DMS153 treated with DMSO at 0.1 percent for 48 hours (cell line): ENCODE measurements at regions not wholly inside any gene's neighbourhood (a gene's known extent, or its start where the extent isn't known, plus 50 kb on each side); places are given as distances from the start of the nearest gene placed in this dataset.
"Not testable (repeated sequence)": the region's sequence is repeated elsewhere in the genome, so short reads cannot be mapped to it uniquely, and the experiment has no call there.

Experiments used
- DNase-seq: peaks from one replicate; lab custom pipeline; 2025; ENCODE audit not compliant: unreplicated experiment; lab: John Stamatoyannopoulos, UW

DNA sequence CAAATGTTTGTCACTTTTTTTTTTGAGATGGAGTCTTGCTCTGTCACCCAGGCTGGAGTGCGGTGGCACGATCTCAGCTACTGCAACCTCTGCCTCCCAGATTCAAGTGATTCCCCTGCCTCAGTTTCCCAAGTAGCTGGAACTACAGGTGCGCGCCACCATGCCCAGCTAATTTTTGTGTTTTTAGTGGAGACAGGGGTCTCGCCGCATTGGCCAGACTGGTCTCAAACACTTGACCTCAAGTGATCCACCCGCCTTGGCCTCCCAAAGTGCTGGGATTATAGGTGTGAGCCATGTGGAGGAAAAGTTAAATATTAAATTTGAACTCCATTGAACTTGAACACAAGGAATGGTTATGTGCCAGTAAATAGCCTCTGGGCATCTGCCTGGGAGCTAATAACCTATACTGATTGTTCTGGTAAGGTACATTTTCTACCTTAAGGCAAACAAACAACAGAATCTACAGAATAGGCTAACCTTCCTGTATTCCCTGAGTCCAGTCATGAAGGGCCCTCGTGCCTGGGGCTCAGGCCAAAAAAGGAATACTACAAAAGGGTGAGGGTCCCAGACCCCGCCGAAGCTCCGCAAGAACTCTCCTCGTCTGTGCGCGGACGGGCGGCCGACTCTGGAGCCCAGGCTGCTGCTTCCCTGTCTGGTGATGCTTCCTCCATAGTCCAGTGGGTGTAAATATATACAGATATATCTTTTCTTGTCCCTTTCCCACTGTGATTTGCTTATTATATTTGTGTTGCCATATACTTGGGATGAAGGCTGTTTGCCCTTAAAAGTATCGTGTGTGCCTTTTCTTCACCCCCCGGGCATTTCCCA, 74.0 kb upstream of the EIF5 start:
- DNase-seq = no peak

DNA sequence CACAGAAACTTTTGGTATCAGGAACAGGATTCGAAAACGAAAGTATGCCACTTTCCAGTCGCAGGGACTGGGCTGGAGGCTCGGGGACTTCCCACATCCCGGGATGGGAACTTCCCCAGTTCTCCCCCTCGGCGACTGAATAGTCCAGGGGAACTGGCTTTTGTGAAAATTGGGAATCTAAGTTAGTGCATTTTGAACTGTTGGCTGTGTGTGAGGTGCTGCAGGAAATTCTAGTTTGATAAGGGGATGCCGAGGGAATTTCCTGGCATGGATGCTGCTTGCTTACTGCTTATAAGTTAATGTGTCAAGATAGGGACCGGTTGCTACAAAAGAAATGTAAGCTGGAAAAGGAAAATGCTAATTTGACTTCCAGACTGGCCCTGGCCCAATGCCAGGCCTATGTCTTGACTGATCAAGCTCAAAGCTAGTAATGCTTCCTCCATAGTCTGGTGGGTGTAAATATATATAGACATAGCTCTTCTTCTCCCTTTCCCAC, 73.4 kb upstream of the EIF5 start:
- no peak for DNase-seq

DNA sequence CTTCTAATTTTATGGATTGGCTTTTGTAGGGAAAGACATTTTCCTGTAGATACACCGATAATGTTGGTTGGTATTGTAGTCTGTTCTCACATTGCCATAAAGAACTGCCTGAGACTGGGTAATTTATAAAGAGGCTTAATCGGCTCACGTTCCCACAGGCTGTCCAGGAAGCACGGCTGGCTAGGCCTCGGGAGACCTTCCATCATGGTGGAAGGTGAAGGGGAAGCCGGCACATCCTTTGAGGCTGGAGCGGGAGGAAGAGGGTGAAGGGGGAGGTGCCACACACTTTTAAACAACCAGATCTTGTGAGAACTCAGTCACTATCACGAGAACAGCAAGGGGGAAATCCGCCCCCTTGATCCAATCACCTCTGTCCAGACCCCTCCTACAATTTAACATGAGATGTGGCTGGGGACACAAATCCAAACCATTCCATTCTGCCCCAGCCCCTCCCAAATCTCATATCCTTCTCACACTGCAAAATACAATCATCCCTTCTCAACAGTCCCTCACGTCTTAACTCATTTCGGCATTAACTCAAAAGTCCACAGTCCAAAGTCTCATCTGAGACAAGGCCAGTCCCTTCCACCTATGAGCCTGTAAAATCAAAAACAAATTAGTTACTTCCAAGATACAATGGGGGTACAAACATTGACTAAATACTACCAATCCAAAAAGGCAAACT, 66.7 kb upstream of the EIF5 start:
- no peak for DNase-seq

DNA sequence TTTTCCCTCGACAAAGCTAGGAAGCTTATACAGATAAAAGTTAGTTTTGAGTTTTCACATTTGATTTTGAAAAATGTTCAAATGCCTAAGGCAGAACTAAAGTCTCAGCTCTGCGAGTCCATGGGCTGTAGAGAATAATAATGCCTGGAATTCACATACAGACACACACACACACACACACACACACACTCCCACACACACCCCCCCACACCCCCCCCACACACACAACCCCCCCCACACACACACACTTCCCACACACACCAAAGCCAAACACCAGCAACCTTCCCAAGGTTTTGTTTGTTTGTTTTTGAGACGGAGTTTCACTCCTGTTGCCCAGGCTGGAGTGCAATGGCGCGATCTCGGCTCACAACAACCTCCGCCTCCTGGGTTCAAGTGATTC, 62.8 kb upstream of the EIF5 start:
- DNase-seq = no peak

DNA sequence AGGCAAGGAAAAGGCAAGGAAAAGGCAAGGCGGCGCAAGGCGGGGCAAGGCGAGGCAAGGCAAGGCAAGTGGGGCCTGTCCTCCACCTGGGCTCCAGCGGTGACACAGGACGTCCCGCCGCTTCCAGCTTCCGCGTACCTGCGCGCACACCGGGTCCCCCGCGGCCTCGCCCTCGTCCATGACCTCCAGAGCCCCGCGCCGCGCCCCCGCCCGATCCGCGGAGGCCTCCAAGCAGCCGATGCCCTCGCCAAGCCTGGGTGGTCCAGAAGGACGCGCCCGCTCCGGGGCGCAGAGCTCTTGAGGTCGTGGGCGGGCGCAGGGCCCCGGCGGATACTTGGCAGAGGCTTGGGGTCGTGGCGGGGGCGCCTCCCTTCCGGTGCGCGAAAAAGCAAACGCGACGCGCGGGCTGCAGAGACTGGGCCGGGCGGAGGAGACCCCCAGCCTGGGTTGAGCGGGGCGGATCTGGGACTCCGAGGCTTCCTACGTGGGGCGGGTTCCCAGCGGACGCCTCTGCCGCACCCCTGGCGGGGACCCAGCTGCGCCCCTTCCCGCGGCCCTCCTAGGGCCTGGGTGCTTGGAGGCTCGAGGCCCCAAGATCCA, 60.8 kb upstream of the EIF5 start:
- no peak for DNase-seq

DNA sequence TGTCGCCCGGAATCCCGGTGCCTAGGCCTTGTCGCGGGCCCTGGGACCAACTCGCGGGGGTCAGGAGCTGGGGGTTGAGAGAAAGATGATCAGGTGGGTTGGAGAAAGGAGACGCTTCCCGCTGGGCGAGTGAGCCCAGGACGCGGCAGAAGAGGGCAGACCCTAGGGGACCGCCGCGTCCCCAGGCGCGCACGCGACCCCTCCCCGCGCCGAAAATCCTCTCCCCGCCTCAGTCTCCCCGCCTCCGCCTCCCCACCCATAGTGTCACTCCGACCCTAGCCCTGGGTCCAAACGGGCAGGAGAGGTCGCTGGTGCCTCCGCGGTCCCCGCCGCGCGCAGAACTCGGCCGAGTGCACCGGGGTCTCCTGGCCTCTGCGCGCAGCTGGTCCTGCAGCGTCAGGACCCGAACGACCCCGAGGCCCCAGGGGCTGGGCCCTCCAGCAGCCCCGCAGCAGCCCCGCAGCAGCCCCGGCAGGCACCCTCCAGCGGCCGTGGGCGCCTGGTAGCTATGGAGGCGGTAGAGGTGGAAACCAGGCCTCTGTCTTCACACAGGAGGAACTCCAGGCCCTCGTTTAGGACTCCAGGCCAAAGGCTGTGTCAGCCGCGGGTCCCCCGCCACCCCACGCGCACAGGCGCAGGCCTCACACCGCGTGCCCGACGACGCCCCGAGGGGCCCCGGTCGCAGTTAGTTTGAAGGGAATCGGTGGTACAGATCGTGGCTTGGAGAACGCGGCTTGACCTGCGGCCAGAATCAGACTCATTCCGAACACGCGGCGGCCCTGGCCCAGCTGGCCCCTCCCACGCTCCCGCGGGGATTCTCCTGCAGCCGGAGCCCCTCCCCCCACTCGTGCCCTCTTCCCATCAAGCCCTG, 60.1 kb upstream of the EIF5 start:
- DNase-seq = no peak

DNA sequence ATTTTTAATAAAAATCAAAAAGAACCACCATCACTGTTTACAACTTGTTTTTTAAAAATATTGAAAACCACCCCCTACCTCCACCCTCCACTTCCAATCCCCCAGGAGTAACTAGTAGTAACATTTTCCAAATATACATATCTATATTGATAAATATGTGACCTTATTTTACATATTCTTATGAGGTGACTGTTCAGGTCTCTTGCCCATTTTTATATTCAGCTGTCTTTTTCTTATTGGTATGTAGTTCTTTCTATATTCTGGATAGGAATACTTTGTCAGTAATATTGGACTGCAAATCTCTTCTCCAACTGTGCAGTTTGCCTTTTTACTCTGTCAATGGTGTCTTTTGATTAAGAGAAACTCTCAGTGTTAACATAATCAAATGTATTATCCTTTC, 59.0 kb upstream of the EIF5 start:
- DNase-seq = no peak

DNA sequence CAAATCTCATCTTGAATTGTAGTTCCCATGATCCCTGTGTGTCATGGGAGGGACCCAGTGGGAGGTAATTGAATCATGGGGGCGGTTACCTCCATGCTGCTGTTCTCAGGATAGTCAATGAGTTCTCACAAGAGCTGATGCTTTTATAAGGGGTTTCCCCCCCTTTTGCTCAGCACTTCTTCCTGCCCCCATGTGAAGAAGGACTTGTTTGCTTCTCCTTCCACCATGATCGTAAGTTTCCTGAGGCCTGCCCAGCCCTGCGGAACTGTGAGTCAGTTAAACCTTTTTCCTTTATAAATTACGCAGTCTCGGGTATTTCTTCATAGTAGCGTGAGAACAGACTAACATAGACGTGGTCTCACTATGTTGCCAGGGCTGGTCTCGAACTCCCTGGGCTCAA, 56.1 kb upstream of the EIF5 start:
- no peak for DNase-seq

DNA sequence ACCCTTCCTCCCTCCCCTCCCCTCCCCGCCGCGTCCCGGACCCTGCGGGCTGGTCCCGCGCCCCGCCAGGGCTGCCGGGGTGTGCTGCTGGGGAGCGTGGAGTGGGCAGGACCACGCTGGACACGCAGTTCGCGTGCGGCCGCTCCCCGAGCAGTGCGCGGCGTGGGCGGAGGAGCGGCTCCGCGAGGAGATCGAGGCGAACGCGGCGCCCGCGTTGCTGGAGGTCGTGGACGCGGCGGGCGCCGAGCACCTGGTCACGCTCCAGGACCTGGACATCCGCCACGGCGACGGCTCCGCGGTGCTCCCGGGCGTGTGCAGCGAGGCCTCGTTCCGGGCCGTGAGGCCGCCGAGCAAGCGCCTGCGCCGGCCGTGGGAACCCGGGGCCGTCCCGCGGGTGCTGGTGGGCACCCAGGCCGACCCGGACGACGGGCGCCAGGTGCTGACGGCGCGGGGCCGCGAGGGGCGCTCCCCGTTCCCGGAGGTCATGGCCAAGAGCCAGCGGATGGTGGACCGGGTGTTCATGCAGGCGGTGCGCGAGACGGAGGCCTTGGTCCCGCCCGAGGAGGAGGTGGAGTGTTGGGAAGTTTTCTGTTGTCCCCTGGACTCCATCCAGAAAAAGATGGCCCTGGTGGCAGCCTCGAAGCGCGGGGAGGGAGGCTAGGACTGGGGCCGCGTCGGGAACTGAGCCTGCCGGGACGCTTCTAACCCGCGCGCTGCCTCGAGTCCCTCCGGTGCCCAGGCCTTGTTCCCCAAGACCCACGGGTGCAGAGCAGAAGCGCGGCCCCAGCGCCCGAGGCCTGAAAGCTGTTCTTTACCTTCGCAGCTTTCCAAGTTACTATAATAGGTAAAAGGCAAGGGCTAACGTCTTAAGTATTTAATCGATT, 54.7 kb upstream of the EIF5 start:
- DNase-seq = no peak

DNA sequence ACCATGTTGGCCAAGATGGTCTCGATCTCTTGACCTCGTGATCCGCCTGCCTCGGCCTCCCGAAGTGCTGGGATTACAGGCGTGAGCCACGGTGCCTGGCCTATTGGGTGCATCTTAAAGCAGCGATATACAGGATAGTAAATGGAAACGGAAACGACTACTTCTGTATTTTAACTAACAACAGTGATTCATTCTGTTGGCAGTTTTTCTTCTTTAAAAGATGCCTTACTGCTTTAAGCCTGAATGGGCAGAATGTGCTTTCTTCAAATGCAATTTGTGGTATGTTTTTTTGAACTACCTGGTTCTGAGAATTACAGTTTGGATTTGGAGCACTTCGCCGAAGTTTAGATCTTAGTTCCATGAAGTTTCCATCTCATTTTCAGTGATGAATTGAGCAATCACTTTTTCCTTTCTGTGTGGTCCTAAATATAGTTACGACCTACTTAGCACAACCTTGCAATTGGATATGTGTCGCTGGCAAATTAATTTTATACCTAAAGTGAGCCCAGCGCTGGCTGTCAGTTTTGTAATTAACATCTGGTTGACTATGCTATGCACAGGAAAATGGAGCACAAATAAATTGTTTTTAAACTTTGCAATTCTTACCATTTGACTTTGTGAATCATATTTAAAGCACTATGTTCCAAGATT, 53.6 kb upstream of the EIF5 start:
- no peak for DNase-seq

DNA sequence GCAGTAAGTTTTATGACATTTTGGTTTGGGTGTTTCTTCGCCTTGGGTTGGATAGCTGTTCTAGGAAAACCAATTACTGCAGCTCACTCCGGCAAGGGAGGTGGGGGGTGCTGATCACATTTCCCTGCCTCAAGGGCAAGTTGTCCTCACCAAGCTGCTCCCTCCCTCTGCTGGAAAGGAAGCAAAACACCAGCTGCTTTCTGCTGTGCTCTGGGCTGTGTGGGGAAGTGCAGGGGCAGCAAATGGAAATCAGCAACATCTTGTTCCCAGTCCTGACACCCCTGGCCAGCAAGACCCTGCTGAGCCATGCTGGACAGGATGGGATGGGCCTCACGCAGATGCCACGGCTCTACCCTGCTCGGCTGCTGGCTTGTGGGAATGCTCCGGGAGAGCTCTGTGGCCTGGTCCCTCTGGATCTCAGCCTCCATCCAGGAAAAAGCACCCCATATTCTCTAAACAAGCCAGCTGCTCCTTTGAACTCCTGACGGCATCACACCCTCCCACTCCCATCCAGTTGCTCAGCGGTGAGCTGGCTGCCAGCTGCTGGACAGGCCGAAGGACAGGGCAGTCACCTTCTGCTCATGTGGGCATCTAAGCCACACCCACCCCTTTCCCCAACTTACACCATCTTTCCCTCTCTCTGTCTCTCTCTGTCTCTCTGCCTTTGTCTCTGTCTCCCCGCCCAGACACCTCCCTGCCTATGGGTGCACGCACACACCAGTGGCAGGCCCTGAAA, 52.4 kb upstream of the EIF5 start:
- DNase-seq = no peak

DNA sequence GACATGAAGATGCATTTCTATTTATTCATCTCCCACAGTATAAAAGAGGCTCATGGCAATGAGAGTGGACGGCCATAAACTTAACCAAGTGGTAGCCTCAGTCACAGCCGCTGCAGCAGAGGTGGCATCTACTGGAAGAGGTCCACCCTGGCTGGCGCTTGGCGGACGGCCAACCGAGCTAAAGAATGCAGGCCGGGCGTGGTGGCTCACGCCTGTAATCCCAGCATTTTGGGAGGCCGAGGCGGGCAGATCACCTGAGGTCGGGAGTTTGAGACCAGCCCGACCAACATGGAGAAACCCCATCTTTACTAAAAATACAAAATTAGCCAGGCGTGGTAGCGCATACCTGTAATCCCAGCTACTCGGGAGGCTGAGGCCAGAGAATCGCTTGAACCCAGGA, 51.7 kb upstream of the EIF5 start:
- not testable (repeated sequence) for DNase-seq

DNA sequence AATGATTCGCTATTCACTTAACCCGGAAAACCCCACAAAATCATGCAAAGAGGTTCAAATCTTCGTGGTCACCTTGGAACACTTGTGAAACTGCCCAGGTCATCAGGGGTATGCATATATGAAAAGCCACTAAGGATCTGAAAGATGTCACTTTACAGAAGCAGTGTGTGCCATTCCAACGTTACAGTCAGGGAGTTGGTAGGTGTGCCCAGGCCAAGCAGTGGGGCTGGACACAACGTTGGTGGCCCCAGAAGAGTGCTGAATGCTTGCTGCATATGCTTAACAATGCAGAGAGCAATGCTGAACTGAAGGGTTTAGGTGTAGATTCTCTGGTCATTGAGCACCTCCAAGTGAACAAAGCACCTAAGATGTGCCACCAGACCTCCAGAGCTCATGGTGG, 51.1 kb upstream of the EIF5 start:
- no peak for DNase-seq

DNA sequence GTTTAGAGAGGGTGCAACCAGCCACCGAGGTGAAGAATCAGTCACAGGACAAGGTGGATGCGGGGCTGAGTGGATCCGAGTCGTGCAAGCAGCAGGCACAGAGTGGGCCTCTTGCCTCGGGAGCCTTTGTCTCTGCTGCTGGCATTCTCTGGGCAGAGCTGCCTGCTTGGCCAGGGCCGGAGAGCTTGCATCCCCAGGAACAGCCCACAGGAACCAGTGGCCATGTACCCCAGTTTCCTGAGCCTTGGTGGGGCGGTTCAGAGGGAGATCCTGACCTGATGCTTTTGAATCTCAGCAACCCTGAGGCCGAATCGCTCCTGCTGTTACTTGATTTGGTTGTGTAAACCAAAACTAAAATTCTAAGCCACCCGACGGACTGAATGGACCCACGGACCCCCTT, 50.1 kb upstream of the EIF5 start:
- DNase-seq = no peak
